K562 (cell line): ENCODE measurements at regions not wholly inside any gene's neighbourhood (a gene's known extent, or its start where the extent isn't known, plus 50 kb on each side); places are given as distances from the start of the nearest gene placed in this dataset.

Experiments used
- ATAC-seq: fragments of 200-7000 bp; cut with Tn5 transposase; 3 replicates; pipeline ENCODE4 v1.9.1; 2020; ENCODE audit warnings: moderate library complexity
- BruUV-seq: library from RNA; stranded (reverse); fragments of 400-500 nt; replicated peaks from 2 replicates; lab custom pipeline; 2021; lab: Mats Ljungman, UMichigan
- CTCF ChIA-PET: fragments of 300-600 bp; formaldehyde crosslinking; extraction: SDS; loops from one replicate; lab custom pipeline; 2021; ENCODE audit warnings: low intra/inter-chr PET ratio; lab: Yijun Ruan, JAX
- POLR2A ChIA-PET: fragments of 300-600, 350-650 bp; sonication (Branson Sonifier 250); formaldehyde crosslinking; extraction: SDS; loops from one replicate; lab custom pipeline; 2021; ENCODE audit warnings: antibody characterized with exemption, inconsistent platforms; lab: Yijun Ruan, JAX
- DNase-seq, 4 experiments: peaks; one replicate each; pipeline versions ENCODE4 v3.0.0 to v3.0.0-alpha.2; 2011 to 2018; ENCODE audit warnings: low spot score in 3 of 4, mixed read lengths in 3 of 4; ENCODE audit errors: extremely low read depth in 1 of 4
- FAIRE-seq: peaks from 2 replicates; lab custom pipeline; 2011; peaks lifted over from hg19 to GRCh38; lab: Jason Lieb, UNC
- H2AFZ ChIP-seq: 2 replicates; pipeline ENCODE4 v1.6.0; 2011; ENCODE audit warnings: low read depth, low read length, control low read depth, inconsistent platforms
- H3K27ac ChIP-seq: fragments of 200-600 bp; 3 replicates; pipeline ENCODE4 v1.8.0; 2011; ENCODE audit warnings: low read depth, mild to moderate bottlenecking, control low read depth, inconsistent platforms, low read length, moderate library complexity, mixed read lengths; ENCODE audit errors: extremely low read depth
- H3K27me3 ChIP-seq, 2 experiments: fragments of 300-600 bp in 1 of 2; 2 replicates in 1 of 2; 3 replicates in 1 of 2; pipeline versions ENCODE4 v1.6.0 to v1.8.0; 2011; ENCODE audit warnings: inconsistent platforms in 2 of 2, low read length in 2 of 2, mild to moderate bottlenecking in 1 of 2, mixed read lengths in 1 of 2, moderate library complexity in 1 of 2; ENCODE audit not compliant: control insufficient read depth in 2 of 2, insufficient read depth in 2 of 2
- H3K36me3 ChIP-seq: fragments of 300-600 bp; 3 replicates; pipeline ENCODE4 v1.8.0; 2011; ENCODE audit warnings: mild to moderate bottlenecking, low read length, inconsistent platforms; ENCODE audit not compliant: control insufficient read depth, insufficient read depth
- H3K4me1 ChIP-seq, 2 experiments: fragments of 200-600 bp in 1 of 2; replicated peaks in 1 of 2; 2 replicates in 1 of 2; 3 replicates in 1 of 2; pipeline versions ENCODE4 v1.5.1 to v1.8.0; 2011; ENCODE audit warnings: inconsistent platforms in 2 of 2, low read length in 2 of 2, mild to moderate bottlenecking in 1 of 2, mixed read lengths in 1 of 2, moderate library complexity in 1 of 2; ENCODE audit not compliant: control insufficient read depth in 2 of 2, insufficient read depth in 2 of 2
- H3K4me2 ChIP-seq: 2 replicates; pipeline ENCODE4 v1.6.1; 2011; ENCODE audit warnings: low read length, control low read depth, inconsistent platforms, mixed read lengths; ENCODE audit not compliant: insufficient read depth
- H3K4me3 ChIP-seq: fragments of 200-600 bp; sonication (generic), shearing (Covaris generic); 2 replicates; pipeline ENCODE4 v1.5.1; 2016; ENCODE audit warnings: control low read depth, inconsistent platforms
- H3K79me2 ChIP-seq: fragments of 200-600 bp; 3 replicates; pipeline ENCODE4 v1.8.0; 2011; ENCODE audit warnings: low read length, inconsistent platforms; ENCODE audit not compliant: control insufficient read depth, insufficient read depth
- H3K9ac ChIP-seq, 2 experiments: 2 replicates each; pipeline versions ENCODE4 v1.6.0 to v1.6.1; 2011; ENCODE audit warnings: low read depth in 2 of 2, low read length in 2 of 2, control low read depth in 1 of 2, inconsistent platforms in 1 of 2, mild to moderate bottlenecking in 1 of 2, mixed read lengths in 1 of 2; ENCODE audit not compliant: insufficient read depth in 1 of 2
- H3K9me1 ChIP-seq: one replicate; pipeline ENCODE4 v1.6.0; 2011; ENCODE audit warnings: inconsistent platforms, mild to moderate bottlenecking, low read length, moderate library complexity; ENCODE audit not compliant: control insufficient read depth, insufficient read depth
- H3K9me3 ChIP-seq: replicated peaks from 2 replicates; pipeline ENCODE4 v1.5.1; 2011; ENCODE audit warnings: low read depth, low read length, inconsistent platforms; ENCODE audit not compliant: control insufficient read depth, insufficient read depth
- H4K20me1 ChIP-seq: replicated peaks from 2 replicates; pipeline ENCODE4 v1.6.1; 2011; ENCODE audit warnings: low read length, inconsistent platforms, mixed read lengths; ENCODE audit not compliant: control insufficient read depth, insufficient read depth
- BCLAF1 ChIP-seq, 2 experiments: fragments of 450-650 bp in 1 of 2; IDR thresholded peaks; 2 replicates each; pipeline ENCODE4 v1.6.1; 2011 to 2017; ENCODE audit warnings: low read depth in 2 of 2, antibody characterized with exemption in 1 of 2, borderline replicate concordance in 1 of 2, low read length in 1 of 2, mild to moderate bottlenecking in 1 of 2, mixed read lengths in 1 of 2; ENCODE audit not compliant: control insufficient read depth in 1 of 2
- BRD4 ChIP-seq: fragments of 200-600 bp; sonication (generic); IDR thresholded peaks from 2 replicates; pipeline ENCODE4 v1.6.1; 2017; ENCODE audit warnings: inconsistent platforms
- CC2D1A ChIP-seq: fragments of 450-650 bp; IDR thresholded peaks from 2 replicates; pipeline ENCODE4 v1.6.1; 2017; ENCODE audit warnings: mild to moderate bottlenecking
- CREBBP ChIP-seq: IDR thresholded peaks from one replicate; pipeline ENCODE4 v1.6.1; 2012; ENCODE audit warnings: low read depth, mild to moderate bottlenecking, control low read depth, inconsistent platforms, low read length
- FOXJ3 ChIP-seq: sonication (generic); formaldehyde crosslinking; IDR thresholded peaks from 2 replicates; pipeline ENCODE4 v1.4.0; 2020; ENCODE audit warnings: mild to moderate bottlenecking, missing genetic modification reagents
- HCFC1 ChIP-seq: IDR thresholded peaks from 2 replicates; pipeline ENCODE4 v1.6.1; 2012; ENCODE audit warnings: low read depth, low read length, improper control_type of control experiment
- MCM7 ChIP-seq, 2 experiments: fragments of 450-650 bp; IDR thresholded peaks; 2 replicates each; pipeline ENCODE4 v1.6.1; 2016 to 2018
- NEUROD1 ChIP-seq: fragments of 150-350 bp; IDR thresholded peaks from 2 replicates; pipeline ENCODE4 v1.6.1; 2014; ENCODE audit warnings: borderline replicate concordance, low read length, low read depth; ENCODE audit not compliant: partially characterized antibody
- TFAM ChIP-seq: fragments of 250-450 bp; sonication (Bioruptor Pico); conservative IDR thresholded peaks from 2 replicates; pipeline ENCODE4 v1.5.0; 2021; ENCODE audit warnings: mild to moderate bottlenecking, moderate library complexity
- ZBTB5 ChIP-seq: fragments of 450-650 bp; IDR thresholded peaks from 2 replicates; pipeline ENCODE4 v1.6.1; 2017; ENCODE audit warnings: antibody characterized with exemption
- ZBTB7A ChIP-seq: IDR thresholded peaks from 2 replicates; pipeline ENCODE4 v1.6.1; 2011; ENCODE audit warnings: low read depth, mild to moderate bottlenecking, low read length, moderate library complexity, borderline replicate concordance; ENCODE audit not compliant: control insufficient read depth
- ZC3H8 ChIP-seq: fragments of 450-650 bp; IDR thresholded peaks from 2 replicates; pipeline ENCODE4 v1.6.1; 2017
- ZNF655 ChIP-seq: fragments of 250-450 bp; sonication (Bioruptor Pico); IDR thresholded peaks from 2 replicates; pipeline ENCODE4 v1.5.0; 2021
- WGBS: fragments of 100-300 bp; shearing (Covaris generic); methylation state at CpG from one replicate; pipeline ENCODE4 v1.1.6; 2016; ENCODE audit warnings: low coverage, mixed read lengths; ENCODE audit not compliant: insufficient coverage; ENCODE audit errors: missing lambda C conversion rate; 5-methylcytosine and 5-hydroxymethylcytosine counted together
- in situ Hi-C: fragments of 300-500 bp; cut with MboI; formaldehyde crosslinking; loops from 4 replicates; pipeline ENCODE4 v1.15.0; 2018; ENCODE audit warnings: inconsistent platforms, mixed read lengths
- intact Hi-C: fragments of 100-400 bp; cut with micrococcal nuclease; formaldehyde crosslinking; loops from 2 replicates; pipeline ENCODE4 v1.14.2; 2022
- TF ChIP-seq, protein P1 (sequence below): sonication (generic); formaldehyde crosslinking; IDR thresholded peaks from 2 replicates; pipeline ENCODE4 v1.8.1; 2023; ENCODE audit warnings: mild to moderate bottlenecking, missing genetic modification reagents, moderate library complexity

GRCh38 chr6:87794922-87795885 is 93.2 kb upstream of the AKIRIN2 start:
- ChIA-PET POLR2A (no interaction called here), CTCF (no interaction called here)
- H3K4me1 ChIP-seq, result no peaks in the 10 kb centered on the region
- intact Hi-C loops, result loop anchor here (10.0 kb wide), 1 partner anchor 310 kb away; no protein-coding TSS in a partner anchor
- no peaks in the 10 kb centered on the region for H3K9me3 ChIP-seq
- in situ Hi-C loops, result no loop called here
- DNase-seq, result no peak
- no peaks in the 10 kb centered on the region for H3K36me3 ChIP-seq
- no peak overlapping the region for H2AFZ ChIP-seq
- ATAC-seq, result peak; percentile 30; the same call in 2 of the 3 replicates
- H3K9me1 ChIP-seq, result no peaks in the 10 kb centered on the region
- no peak overlapping the region for H3K4me2 ChIP-seq
- peaks cover 22 to 30% of the 10 kb centered on the region in 2 experiments for H3K27me3 ChIP-seq
- H4K20me1 ChIP-seq, result 0 out of 2 replicates have a peak, but pooled peaks cover 4% of the 10 kb centered on the region
- WGBS, result 2% methylated on average over 11 of the region's 11 CpGs
- no peaks in the 10 kb centered on the region for H3K79me2 ChIP-seq
- no peak for FAIRE-seq
- no peak overlapping the region for H3K4me3 ChIP-seq
- no peak overlapping the region for H3K27ac ChIP-seq
- H3K9ac ChIP-seq, result no peak overlapping the region
- BruUV-seq, result no TSS peak
- TF ChIP-seq, protein P1, sequence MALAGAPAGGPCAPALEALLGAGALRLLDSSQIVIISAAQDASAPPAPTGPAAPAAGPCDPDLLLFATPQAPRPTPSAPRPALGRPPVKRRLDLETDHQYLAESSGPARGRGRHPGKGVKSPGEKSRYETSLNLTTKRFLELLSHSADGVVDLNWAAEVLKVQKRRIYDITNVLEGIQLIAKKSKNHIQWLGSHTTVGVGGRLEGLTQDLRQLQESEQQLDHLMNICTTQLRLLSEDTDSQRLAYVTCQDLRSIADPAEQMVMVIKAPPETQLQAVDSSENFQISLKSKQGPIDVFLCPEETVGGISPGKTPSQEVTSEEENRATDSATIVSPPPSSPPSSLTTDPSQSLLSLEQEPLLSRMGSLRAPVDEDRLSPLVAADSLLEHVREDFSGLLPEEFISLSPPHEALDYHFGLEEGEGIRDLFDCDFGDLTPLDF (CRISPR knock-in tag), result no peak
- TF ChIP-seq CC2D1A, result no peak
- TF ChIP-seq MCM7 (IDR thresholded peaks at IDR 0.05), result no peak
- TF ChIP-seq ZBTB5, result no peak
- no peak for TF ChIP-seq ZNF655 (CRISPR knock-in tag)
- no peak for TF ChIP-seq FOXJ3 (CRISPR knock-in tag)
- TF ChIP-seq TFAM, result no peak
- TF ChIP-seq BRD4, result no peak
- TF ChIP-seq BCLAF1 (IDR thresholded peaks at IDR 0.05; ENCODE audit: borderline replicate concordance in 1 of 2, control insufficient read depth in 1 of 2, low read depth in 2 of 2, low read length in 1 of 2), result no peak
- TF ChIP-seq ZBTB7A, result no peak
- TF ChIP-seq CREBBP, result no peak
- TF ChIP-seq NEUROD1, result no peak
- no peak for TF ChIP-seq ZC3H8
- TF ChIP-seq HCFC1, result no peak
